ENCODE measurements at regions not wholly inside any gene's neighbourhood (a gene's known extent, or its start where the extent isn't known, plus 50 kb on each side); places are given as distances from the start of the nearest gene placed in this dataset.

- Histone ChIP-seq H3K9me3 (ENCODE audit: control insufficient read depth, insufficient read depth, low read depth, low read length) (0 out of 2 replicates have a peak, but pooled peaks cover 8% of the 10 kb centered on the region), H3K4me1 (ENCODE audit: control insufficient read depth, insufficient read depth, low read length) (no peaks in the 10 kb centered on the region), H3K27me3 (ENCODE audit: control insufficient read depth, insufficient read depth, low read length) (no peaks in the 10 kb centered on the region), H3K36me3 (ENCODE audit: control insufficient read depth, insufficient read depth, low read length) (no peaks in the 10 kb centered on the region), H3K27ac (ENCODE audit: low read length) (no peak overlapping the region), H3K4me3 (ENCODE audit: low read depth in 2 of 2, low read length in 2 of 2) (no peak overlapping the region)
- TF ChIP-seq TCF7L2 (IDR thresholded peaks at IDR 0.05; ENCODE audit: low read depth, low read length) = no peak
- intact Hi-C loops (cut with micrococcal nuclease; ENCODE audit: unreplicated experiment) = no loop called here
- BruUV-seq (replicated peaks) = no TSS peak
- DNase-seq (ENCODE audit: low read depth, low spot score) (no peak), ATAC-seq (no peak)
- CTCF ChIA-PET = no interaction called here
- in situ Hi-C loops (cut with HindIII; ENCODE audit: low pct_unique_long_range_greater_than_20kb, low sequenced_read_pairs) = no loop called here
- POLR2A ChIA-PET = no interaction called here
Measured at GRCh38 chr12:124142395-124143035, 152.4 kb upstream of the RFLNA start.

DNA sequence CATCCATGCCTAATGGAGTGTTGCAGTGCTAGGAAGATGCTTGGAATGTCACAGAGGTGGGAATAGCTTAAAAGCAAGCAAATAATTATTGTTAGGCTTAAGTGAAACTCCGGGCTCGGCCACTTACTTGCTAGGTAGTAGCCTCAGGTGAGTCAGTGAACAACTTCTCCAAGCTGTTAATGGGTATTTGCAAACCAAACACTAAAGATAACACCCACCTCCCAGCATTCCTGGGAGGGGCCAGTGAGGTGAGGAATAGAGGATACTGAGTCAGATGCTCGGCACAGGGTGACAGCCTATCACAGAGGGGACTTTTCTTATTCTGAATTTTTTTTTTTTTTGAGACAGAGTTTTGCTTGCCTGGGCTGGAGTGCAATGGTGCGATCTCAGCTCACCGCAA is 151.2 kb upstream of the RFLNA start:
- ChIA-PET CTCF (no interaction called here), POLR2A (no interaction called here)
- Histone ChIP-seq H3K36me3 (ENCODE audit: control insufficient read depth, insufficient read depth, low read length) (no peaks in the 10 kb centered on the region), H3K27me3 (ENCODE audit: control insufficient read depth, insufficient read depth, low read length) (no peaks in the 10 kb centered on the region), H3K4me1 (ENCODE audit: control insufficient read depth, insufficient read depth, low read length) (no peaks in the 10 kb centered on the region), H3K4me3 (ENCODE audit: low read depth in 2 of 2, low read length in 2 of 2) (no peak overlapping the region), H3K27ac (ENCODE audit: low read length) (no peak overlapping the region), H3K9me3 (ENCODE audit: control insufficient read depth, insufficient read depth, low read depth, low read length) (0 out of 2 replicates have a peak, but pooled peaks cover 8% of the 10 kb centered on the region)
- in situ Hi-C loops (cut with HindIII; ENCODE audit: low pct_unique_long_range_greater_than_20kb, low sequenced_read_pairs) = no loop called here
- no TSS peak for BruUV-seq (replicated peaks)
- ATAC-seq (no peak), DNase-seq (ENCODE audit: low read depth, low spot score) (no peak)
- TF ChIP-seq SIN3A (IDR thresholded peaks at IDR 0.05; ENCODE audit: borderline replicate concordance, insufficient read depth, low read depth, low read length) = no peak
- no peak for TF ChIP-seq REST (IDR thresholded peaks at IDR 0.05; ENCODE audit: insufficient read depth in 1 of 2, low read depth in 2 of 2, low read length in 1 of 2)
- no peak for TF ChIP-seq POLR2AphosphoS5 (IDR thresholded peaks at IDR 0.05; ENCODE audit: low read depth, low read length)
- TF ChIP-seq, protein P1, sequence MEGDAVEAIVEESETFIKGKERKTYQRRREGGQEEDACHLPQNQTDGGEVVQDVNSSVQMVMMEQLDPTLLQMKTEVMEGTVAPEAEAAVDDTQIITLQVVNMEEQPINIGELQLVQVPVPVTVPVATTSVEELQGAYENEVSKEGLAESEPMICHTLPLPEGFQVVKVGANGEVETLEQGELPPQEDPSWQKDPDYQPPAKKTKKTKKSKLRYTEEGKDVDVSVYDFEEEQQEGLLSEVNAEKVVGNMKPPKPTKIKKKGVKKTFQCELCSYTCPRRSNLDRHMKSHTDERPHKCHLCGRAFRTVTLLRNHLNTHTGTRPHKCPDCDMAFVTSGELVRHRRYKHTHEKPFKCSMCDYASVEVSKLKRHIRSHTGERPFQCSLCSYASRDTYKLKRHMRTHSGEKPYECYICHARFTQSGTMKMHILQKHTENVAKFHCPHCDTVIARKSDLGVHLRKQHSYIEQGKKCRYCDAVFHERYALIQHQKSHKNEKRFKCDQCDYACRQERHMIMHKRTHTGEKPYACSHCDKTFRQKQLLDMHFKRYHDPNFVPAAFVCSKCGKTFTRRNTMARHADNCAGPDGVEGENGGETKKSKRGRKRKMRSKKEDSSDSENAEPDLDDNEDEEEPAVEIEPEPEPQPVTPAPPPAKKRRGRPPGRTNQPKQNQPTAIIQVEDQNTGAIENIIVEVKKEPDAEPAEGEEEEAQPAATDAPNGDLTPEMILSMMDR (IDR thresholded peaks at IDR 0.05) = no peak
- no peak for TF ChIP-seq TCF7L2 (IDR thresholded peaks at IDR 0.05; ENCODE audit: low read depth, low read length)
- intact Hi-C loops (cut with micrococcal nuclease; ENCODE audit: unreplicated experiment) = no loop called here

DNA sequence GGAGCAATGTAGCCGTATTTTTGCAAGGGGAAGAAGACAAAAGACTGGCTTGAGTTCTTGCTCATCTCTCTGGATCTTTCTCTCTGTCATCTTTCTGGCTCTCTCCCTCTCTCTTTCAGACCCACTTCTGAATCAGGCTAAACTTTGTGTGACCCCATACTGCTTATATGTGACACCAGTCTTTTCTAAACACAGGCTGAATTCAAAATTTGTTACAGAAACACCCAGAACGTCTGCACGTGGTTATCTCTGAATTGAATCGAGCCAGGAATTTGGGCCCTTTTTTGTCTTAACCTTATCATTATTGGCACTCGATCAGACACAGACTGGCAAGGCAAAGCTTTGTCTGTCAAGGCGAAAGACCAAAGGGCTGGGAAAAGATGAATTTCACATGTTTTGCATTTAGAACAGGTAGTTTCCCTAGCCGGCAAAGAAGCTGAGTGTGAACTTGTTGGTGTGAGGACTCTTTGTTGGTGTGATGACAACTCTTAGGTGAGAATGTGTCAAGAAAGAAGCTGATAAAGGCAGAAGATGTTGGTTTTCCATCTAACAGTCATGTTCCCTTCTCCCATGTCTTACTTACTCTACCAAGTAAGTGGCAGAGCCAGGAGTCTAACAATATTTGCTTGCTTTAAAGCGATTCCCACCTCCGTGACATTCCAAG is 150.2 kb upstream of the RFLNA start:
- POLR2A ChIA-PET = no interaction called here
- intact Hi-C loops (cut with micrococcal nuclease; ENCODE audit: unreplicated experiment) = no loop called here
- CTCF ChIA-PET = interaction anchor here (0.6 kb wide), 1 partner anchor 170 kb away, joined by 3 read pairs; no protein-coding TSS in a partner anchor
- DNase-seq (ENCODE audit: low read depth, low spot score) = no peak
- H3K9me3 ChIP-seq (ENCODE audit: control insufficient read depth, insufficient read depth, low read depth, low read length) = 0 out of 2 replicates have a peak, but pooled peaks cover 8% of the 10 kb centered on the region
- H3K4me1 ChIP-seq (ENCODE audit: control insufficient read depth, insufficient read depth, low read length) = no peaks in the 10 kb centered on the region
- no peak overlapping the region for H3K27ac ChIP-seq (ENCODE audit: low read length)
- no peaks in the 10 kb centered on the region for H3K27me3 ChIP-seq (ENCODE audit: control insufficient read depth, insufficient read depth, low read length)
- no peak overlapping the region for H3K4me3 ChIP-seq (ENCODE audit: low read depth in 2 of 2, low read length in 2 of 2)
- no peak for ATAC-seq
- in situ Hi-C loops (cut with HindIII; ENCODE audit: low pct_unique_long_range_greater_than_20kb, low sequenced_read_pairs) = no loop called here
- TF ChIP-seq, protein P1 (IDR thresholded peaks at IDR 0.05) = no peak
- no peaks in the 10 kb centered on the region for H3K36me3 ChIP-seq (ENCODE audit: control insufficient read depth, insufficient read depth, low read length)
- BruUV-seq (replicated peaks) = no TSS peak

Data from Panc1 (cell line).